ENCODE measurements at regions not wholly inside any gene's neighbourhood (a gene's known extent, or its start where the extent isn't known, plus 50 kb on each side); places are given as distances from the start of the nearest gene placed in this dataset.

GRCh38 chr5:173775261-173776197 is 112.6 kb upstream of the CPEB4 start:
- TF ChIP-seq POLR2A (IDR thresholded peaks at IDR 0.05) = no peak
- no peak for TF ChIP-seq CTCF (IDR thresholded peaks at IDR 0.05)

Measured in body of pancreas (tissue), 4 donors.